C4-2B (cell line): ENCODE measurements at regions not wholly inside any gene's neighbourhood (a gene's known extent, or its start where the extent isn't known, plus 50 kb on each side); places are given as distances from the start of the nearest gene placed in this dataset.

Experiments
- H3K27ac ChIP-seq: fragments of 450-650 bp; 2 replicates; pipeline ENCODE4 v1.5.1; 2017
- CTCF ChIP-seq: fragments of 450-650 bp; conservative IDR thresholded peaks from 2 replicates; pipeline ENCODE4 v1.5.1; 2017; ENCODE audit warnings: mild to moderate bottlenecking
- ZFX ChIP-seq: fragments of 450-650 bp; IDR thresholded peaks from 2 replicates; pipeline ENCODE4 v1.6.1; 2017

DNA sequence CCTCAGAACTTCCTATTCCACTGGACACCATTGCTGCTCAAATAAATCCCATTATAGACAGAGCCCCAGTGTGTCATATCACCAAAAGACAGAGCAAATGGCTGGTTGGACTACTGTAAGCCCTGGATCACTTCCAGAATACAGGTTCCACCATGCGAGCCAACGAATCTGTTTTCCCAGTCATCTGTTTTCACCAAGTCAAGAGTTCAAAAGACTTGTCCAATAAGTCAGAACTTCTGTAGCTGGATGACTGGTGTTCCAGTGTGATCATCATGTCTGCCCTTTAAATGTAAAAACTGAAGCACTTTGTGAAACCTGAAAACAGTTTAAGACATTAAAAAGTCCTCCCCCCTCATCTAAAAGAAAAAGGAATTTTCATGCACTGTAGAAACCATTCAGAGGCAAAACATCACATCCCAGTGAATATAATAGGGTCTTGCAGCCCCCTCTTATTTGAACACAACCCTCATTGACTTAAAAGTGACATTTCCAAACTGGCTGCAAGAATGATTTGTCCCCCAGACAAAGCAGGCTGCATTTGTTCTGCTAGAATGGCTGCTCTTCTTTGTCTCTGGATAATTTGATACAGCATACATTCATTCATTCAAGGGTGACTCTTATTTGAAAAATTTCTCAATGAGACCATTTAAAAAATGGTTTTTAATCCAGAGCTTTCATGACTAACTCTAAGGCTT lies 64.6 kb upstream of the TANC1 start:
- TF ChIP-seq CTCF, result no peak
- no peak for TF ChIP-seq ZFX
- H3K27ac ChIP-seq, result no peak overlapping the region

DNA sequence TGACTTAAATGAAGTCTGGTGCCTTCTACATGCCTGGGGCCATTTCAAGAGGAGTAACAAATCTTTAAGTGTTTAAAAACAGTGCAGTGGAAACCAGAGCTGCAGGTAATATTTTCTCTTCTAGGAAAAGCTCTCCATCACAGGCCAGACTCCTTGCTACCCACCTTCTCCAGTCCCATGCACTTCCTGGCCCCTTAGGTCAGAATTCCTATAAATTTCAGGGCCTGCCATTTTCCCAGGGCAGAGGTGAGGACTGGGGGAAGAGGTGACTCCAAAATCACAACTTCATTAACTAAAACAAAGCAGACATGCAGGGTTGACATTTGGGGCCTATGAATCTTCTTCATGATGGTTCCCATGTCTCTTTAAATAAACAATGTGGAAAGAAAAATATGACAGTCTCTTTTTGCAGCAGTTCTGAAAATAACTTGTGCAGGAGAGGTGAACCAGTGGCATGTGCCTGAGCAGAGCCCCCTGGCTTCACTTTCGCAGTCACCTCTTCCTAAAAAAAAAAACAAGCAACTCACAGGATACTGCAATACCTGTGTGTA lies 63.7 kb upstream of the TANC1 start:
- H3K27ac ChIP-seq, result no peak overlapping the region
- no peak for TF ChIP-seq CTCF
- no peak for TF ChIP-seq ZFX

DNA sequence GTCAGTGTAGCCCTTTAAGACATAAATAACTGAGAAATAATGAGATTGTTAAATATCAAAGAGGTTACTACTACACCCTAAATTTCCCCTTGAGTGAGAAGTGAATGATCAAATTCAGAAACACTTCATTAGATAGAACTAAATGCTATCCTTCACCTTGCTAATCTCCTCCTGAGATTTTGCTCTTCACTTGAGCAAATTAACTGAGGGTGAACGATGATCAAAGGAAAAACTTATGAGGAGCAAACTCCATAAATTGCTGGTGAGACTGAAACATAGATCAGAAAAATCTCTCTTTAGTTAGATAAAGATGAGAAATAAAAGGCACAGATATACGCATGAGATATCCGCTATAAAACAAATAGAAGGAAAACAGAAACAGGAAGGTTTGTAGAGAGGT lies 63.1 kb upstream of the TANC1 start:
- TF ChIP-seq ZFX, result no peak
- no peak for TF ChIP-seq CTCF
- no peak overlapping the region for H3K27ac ChIP-seq

DNA sequence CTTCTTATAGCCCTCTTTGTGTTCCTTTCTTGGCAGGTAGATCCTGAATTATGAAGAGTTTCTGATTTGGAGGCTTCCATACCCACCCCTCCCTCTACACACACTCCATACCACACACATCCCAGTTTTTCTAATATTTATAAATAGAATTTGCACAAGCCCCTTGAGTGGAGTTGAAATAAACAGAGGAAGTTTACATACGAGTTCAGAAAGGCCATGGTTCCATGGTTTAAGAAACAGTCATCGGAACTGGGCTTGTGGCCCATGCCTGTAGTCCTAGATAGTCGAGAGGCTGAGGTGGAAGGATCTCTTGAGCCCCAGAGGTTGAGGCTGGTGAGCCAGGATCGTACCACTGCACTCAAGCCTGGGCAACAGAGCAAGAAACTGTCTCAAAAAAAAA lies 62.7 kb upstream of the TANC1 start:
- H3K27ac ChIP-seq, result no peak overlapping the region
- TF ChIP-seq CTCF (no peak), ZFX (no peak)

DNA sequence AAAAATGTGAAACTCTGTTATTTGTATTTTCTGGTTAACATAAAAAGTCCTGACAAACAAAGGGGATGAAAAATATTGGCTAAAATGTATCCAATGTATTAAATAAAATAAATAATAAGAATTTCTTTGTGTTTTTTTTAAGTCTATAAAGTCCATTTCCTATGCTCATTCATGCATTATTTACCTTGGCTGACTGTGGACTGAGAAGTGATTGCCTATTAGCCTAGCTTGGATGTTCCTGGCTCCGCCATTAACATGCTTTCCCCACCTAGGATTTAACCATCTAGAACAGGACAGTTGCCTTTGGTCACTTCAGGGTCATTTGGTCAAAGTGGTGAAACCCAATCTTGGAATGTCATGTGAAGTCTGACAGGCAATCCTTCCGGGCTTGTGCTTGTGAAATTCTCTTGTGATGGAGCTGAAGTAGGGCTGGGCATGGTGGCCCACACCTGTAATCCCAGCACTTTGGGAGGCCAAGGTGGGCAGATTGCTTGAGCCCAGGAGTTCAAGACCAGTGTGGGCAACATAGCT lies 60.4 kb upstream of the TANC1 start:
- H3K27ac ChIP-seq, result no peak overlapping the region
- TF ChIP-seq CTCF, result no peak
- TF ChIP-seq ZFX, result no peak

DNA sequence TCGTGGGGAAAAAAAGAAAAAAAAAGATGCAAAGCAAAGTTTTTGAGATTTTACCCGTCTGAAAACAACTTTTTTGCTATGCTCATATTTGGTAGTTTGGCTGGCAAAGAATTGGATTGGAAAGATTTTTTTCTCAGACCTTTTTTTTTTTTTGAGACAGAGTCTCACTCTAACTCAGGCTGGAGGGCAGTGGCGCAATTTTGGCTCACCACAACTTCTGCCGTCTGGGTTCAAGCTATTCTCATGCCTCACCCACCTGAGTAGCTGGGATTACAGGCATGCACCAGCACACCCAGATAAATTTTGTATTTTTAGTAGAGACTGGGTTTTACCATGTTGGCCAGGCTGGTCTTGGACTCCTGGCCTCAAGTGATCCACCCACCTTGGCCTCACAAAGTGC lies 56.3 kb upstream of the TANC1 start:
- no peak for TF ChIP-seq ZFX
- TF ChIP-seq CTCF, result no peak
- H3K27ac ChIP-seq, result no peak overlapping the region

DNA sequence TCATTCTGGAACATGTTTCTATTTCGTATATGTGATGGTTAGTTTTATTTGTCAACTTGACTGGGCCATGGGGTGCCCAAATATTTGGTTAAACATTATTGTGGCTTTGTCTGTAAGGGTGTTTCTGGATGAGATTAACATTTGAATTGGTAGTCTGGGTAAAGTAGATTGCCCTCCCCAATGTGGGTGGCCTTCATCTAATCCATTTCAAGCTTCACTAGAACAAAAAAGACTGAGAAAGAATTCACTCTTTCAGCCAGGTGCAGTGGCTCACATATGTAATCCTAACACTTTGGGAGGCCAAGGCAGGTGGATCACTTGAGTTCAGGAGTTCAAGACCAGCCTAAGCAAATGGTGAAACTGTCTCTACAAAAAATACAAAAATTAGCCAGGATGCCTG lies 55.7 kb upstream of the TANC1 start:
- TF ChIP-seq CTCF, result no peak
- TF ChIP-seq ZFX, result no peak
- no peak overlapping the region for H3K27ac ChIP-seq
